GM12873 (cell line): ENCODE measurements at regions not wholly inside any gene's neighbourhood (a gene's known extent, or its start where the extent isn't known, plus 50 kb on each side); places are given as distances from the start of the nearest gene placed in this dataset.

ENCODE experiments used
- TF ChIP-seq, protein P1 (sequence below): IDR thresholded peaks from 2 replicates; pipeline ENCODE4 v1.5.1; 2012; ENCODE audit warnings: low read depth, mild to moderate bottlenecking, moderate library complexity, low read length, control low read depth; ENCODE audit not compliant: insufficient read depth; ENCODE audit errors: missing control alignments

DNA sequence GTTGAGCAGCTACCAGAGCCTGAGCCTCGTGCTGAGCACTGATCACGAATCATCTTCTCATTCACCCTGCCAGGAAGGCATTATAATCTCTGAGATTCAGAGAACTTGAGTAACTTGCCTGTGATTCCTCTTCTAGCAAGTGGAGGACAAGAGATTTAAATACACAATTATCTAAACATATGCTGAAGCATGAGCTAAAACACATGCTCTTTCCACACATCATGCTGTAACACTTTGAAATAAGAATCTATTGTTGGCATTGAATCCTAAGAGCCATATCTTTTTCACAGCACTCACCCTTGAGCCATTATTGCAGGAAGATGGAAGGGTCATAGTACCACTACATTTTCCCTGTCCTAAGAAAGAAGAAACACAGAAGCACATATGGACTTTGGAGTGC lies 722.5 kb upstream of the API5 start:
- TF ChIP-seq, protein P1, sequence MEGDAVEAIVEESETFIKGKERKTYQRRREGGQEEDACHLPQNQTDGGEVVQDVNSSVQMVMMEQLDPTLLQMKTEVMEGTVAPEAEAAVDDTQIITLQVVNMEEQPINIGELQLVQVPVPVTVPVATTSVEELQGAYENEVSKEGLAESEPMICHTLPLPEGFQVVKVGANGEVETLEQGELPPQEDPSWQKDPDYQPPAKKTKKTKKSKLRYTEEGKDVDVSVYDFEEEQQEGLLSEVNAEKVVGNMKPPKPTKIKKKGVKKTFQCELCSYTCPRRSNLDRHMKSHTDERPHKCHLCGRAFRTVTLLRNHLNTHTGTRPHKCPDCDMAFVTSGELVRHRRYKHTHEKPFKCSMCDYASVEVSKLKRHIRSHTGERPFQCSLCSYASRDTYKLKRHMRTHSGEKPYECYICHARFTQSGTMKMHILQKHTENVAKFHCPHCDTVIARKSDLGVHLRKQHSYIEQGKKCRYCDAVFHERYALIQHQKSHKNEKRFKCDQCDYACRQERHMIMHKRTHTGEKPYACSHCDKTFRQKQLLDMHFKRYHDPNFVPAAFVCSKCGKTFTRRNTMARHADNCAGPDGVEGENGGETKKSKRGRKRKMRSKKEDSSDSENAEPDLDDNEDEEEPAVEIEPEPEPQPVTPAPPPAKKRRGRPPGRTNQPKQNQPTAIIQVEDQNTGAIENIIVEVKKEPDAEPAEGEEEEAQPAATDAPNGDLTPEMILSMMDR, result no peak

GRCh38 chr11:42591841-42592240 lies 720.0 kb upstream of the API5 start:
- TF ChIP-seq, protein P1, result no peak

GRCh38 chr11:42593441-42593840 lies 718.4 kb upstream of the API5 start:
- TF ChIP-seq, protein P1, result no peak

- TF ChIP-seq, protein P1, result no peak
Measured at GRCh38 chr11:42595876-42596275, 715.9 kb upstream of the API5 start.

DNA sequence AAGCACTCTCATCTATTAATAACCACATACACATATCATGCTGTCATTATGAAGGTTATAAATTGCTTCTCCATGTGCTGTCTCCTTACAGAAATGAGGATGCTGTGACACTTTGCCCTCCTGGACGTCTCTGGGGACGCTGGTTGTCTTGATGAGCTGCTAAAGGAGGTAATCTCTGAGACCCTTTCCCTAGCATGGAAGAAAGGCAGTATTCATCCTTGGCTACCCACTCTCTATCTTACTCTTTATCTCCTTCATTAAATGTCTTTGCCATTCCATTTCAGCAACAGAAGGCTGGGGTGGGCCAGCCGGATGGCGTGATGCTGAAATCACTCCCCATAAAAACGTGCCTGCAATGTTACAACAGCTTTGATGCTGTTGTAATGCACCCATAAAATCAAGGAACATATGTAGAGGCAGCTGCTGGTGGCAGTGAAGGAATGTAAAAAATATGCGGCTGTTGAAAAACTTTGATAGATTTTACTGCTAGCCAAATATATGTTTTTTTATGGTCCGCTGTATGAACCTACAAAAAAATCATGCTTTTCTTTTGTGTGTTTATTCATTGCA lies 715.1 kb upstream of the API5 start:
- TF ChIP-seq, protein P1, result no peak

- TF ChIP-seq, protein P1, result no peak
Measured at GRCh38 chr11:42598341-42598740, 713.5 kb upstream of the API5 start.

GRCh38 chr11:42620796-42621195 lies 691.0 kb upstream of the API5 start:
- TF ChIP-seq, protein P1, result no peak
